Coronary artery (tissue), 2 donors: ENCODE measurements at regions not wholly inside any gene's neighbourhood (a gene's known extent, or its start where the extent isn't known, plus 50 kb on each side); places are given as distances from the start of the nearest gene placed in this dataset.

Source experiments
- DNase-seq: peaks from one replicate; pipeline ENCODE4 v3.0.0-alpha.2; 2017; ENCODE audit warnings: low spot score
- H3K27ac ChIP-seq, 2 donors: fragments of 200-600 bp; sonication (generic); one replicate each; pipeline ENCODE4 v1.5.1; 2016 to 2019
- H3K4me3 ChIP-seq: fragments of 200-600 bp; sonication (generic); 2 replicates; pipeline ENCODE4 v1.5.1; 2016; ENCODE audit warnings: mild to moderate bottlenecking, moderate library complexity
- CTCF ChIP-seq: fragments of 200-600 bp; sonication (generic); IDR thresholded peaks from one replicate; pipeline ENCODE4 v1.5.1; 2019; ENCODE audit warnings: antibody characterized with exemption

- Histone ChIP-seq H3K4me3 (no peak overlapping the region), H3K27ac (no peak overlapping the region)
- TF ChIP-seq CTCF = no peak
- no peak for DNase-seq
Measured at GRCh38 chr2:23314687-23315086, 70.3 kb upstream of the KLHL29 start.

GRCh38 chr2:23320058-23320457 is 64.9 kb upstream of the KLHL29 start:
- no peak for TF ChIP-seq CTCF
- no peak for DNase-seq
- H3K4me3 ChIP-seq = no peak overlapping the region
- H3K27ac ChIP-seq = no peak overlapping the region

GRCh38 chr2:23321751-23322150 is 63.2 kb upstream of the KLHL29 start:
- TF ChIP-seq CTCF = no peak
- Histone ChIP-seq H3K4me3 (no peak overlapping the region), H3K27ac (no peak overlapping the region)
- no peak for DNase-seq

- Histone ChIP-seq H3K27ac (no peak overlapping the region), H3K4me3 (no peak overlapping the region)
- TF ChIP-seq CTCF = no peak
- DNase-seq = no peak
Measured at GRCh38 chr2:23322567-23323197, 62.3 kb upstream of the KLHL29 start.

GRCh38 chr2:23323198-23323916 is 61.6 kb upstream of the KLHL29 start:
- H3K27ac ChIP-seq = no peak overlapping the region
- no peak for DNase-seq
- no peak for TF ChIP-seq CTCF
- no peak overlapping the region for H3K4me3 ChIP-seq

- Histone ChIP-seq H3K4me3 (no peak overlapping the region), H3K27ac (no peak overlapping the region)
- no peak for DNase-seq
- TF ChIP-seq CTCF = no peak
Measured at GRCh38 chr2:23323917-23324680, 60.9 kb upstream of the KLHL29 start.
